ENCODE measurements at regions not wholly inside any gene's neighbourhood (a gene's known extent, or its start where the extent isn't known, plus 50 kb on each side); places are given as distances from the start of the nearest gene placed in this dataset.

DNA sequence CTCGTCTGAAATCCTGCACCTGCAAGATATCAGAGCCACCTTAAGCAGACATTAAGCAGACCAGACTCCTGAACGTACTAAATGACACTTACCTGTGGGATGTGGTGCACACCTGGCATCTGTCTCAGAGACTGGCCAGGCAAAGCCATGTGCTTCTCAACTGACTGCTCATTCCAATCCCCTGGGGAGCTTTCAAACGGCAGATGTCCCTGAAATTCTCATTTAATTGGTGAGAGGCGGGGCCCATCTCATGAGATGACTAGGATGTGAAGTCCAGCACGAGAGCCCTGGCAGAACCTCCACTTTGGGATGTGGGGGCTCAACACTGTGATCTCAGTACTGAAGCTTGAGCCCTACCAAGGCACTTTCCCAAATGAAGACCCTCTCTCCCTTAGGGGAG, 84.9 kb upstream of the HMGXB4 start:
- no peak overlapping the region for H3K27ac ChIP-seq (ENCODE audit: low read depth, low read length)
- CTCF ChIA-PET (ENCODE audit: partially characterized antibody), result interaction anchor here (1.4 to 1.5 kb wide), 2 partner anchors 17 to 59 kb away, joined by 4 to 5 read pairs; no protein-coding TSS in a partner anchor
- DNase-seq (ENCODE audit: low read depth in 1 of 2, low spot score in 2 of 2) (no peak), FAIRE-seq (no peak)
- H3K23me2 ChIP-seq (ENCODE audit: low read depth, low read length), result no peaks in the 10 kb centered on the region; the same call in 1 of the 2 replicates
- no peak overlapping the region for H2AK5ac ChIP-seq (ENCODE audit: low read depth, low read length)
- H3K4ac ChIP-seq (replicated peaks; ENCODE audit: insufficient read length, low read depth, low read length), result no peak overlapping the region
- no peak overlapping the region for H3K23ac ChIP-seq (ENCODE audit: insufficient read length)
- no peaks in the 10 kb centered on the region for H3K79me1 ChIP-seq (ENCODE audit: low read depth, low read length)
- no peaks in the 10 kb centered on the region for H3K79me2 ChIP-seq (ENCODE audit: control insufficient read depth in 1 of 2, insufficient read depth in 2 of 2, low read length in 2 of 2)
- H3K4me1 ChIP-seq (replicated peaks in 1 of 4; ENCODE audit: control insufficient read depth in 3 of 4, insufficient read depth in 4 of 4, low read length in 3 of 4), result peaks cover 0 to 3% (median 2%) of the 10 kb centered on the region in 4 experiments; a peak in 2 of 7 replicates
- no peak overlapping the region for H4K8ac ChIP-seq (ENCODE audit: extremely low read depth, insufficient read depth, low read length)
- no peak overlapping the region for H3K9ac ChIP-seq (replicated peaks in 1 of 4; ENCODE audit: extremely low read depth in 1 of 4, low read depth in 3 of 4, low read length in 3 of 4)
- no peak overlapping the region for H2BK5ac ChIP-seq (ENCODE audit: low read depth, low read length)
- H2BK120ac ChIP-seq (replicated peaks; ENCODE audit: low read depth, low read length), result no peak overlapping the region
- POLR2A ChIA-PET (ENCODE audit: partially characterized antibody), result no interaction called here
- 79% methylated on average over 5 of the region's 5 CpGs; no CpG with 5 or more reads in 1 of the 2 experiments for WGBS, 2 experiments (ENCODE audit: extremely low coverage in 1 of 2, insufficient coverage in 1 of 2, insufficient read length in 1 of 2, insufficient replicate concordance in 2 of 2, low coverage in 1 of 2, low lambda C conversion rate in 2 of 2, missing lambda C conversion rate in 1 of 2)
- H3K27me3 ChIP-seq (replicated peaks in 1 of 4; ENCODE audit: control insufficient read depth in 3 of 4, extremely low read depth in 1 of 4, insufficient read depth in 3 of 4, low read length in 3 of 4), result no peaks in the 10 kb centered on the region
- no peaks in the 10 kb centered on the region for H3K9me3 ChIP-seq (ENCODE audit: insufficient read depth in 2 of 2, low read depth in 1 of 2, low read length in 1 of 2)
- no peak overlapping the region for H4K91ac ChIP-seq (replicated peaks; ENCODE audit: insufficient read length, low read length)
- H3K36me3 ChIP-seq (ENCODE audit: control insufficient read depth in 2 of 4, insufficient read depth in 4 of 4, low read length in 3 of 4), result no peaks in the 10 kb centered on the region
- no peak overlapping the region for H3K56ac ChIP-seq (replicated peaks; ENCODE audit: insufficient read length, low read depth, low read length)
- H2BK20ac ChIP-seq (ENCODE audit: low read length), result no peak overlapping the region
- no peak overlapping the region for H2AFZ ChIP-seq (ENCODE audit: low read length)
- no peak overlapping the region for H2BK12ac ChIP-seq (ENCODE audit: low read depth, low read length)
- no peaks in the 10 kb centered on the region for H4K20me1 ChIP-seq (replicated peaks in 1 of 2; ENCODE audit: control insufficient read depth in 1 of 2, insufficient read depth in 2 of 2, low read length in 2 of 2)
- H3K14ac ChIP-seq (ENCODE audit: insufficient read length), result no peak overlapping the region
- H3K4me2 ChIP-seq (ENCODE audit: insufficient read depth in 1 of 2, low read depth in 2 of 2, low read length in 2 of 2), result 0 out of 4 replicates have a peak overlapping the region, but pooled peaks of 1 of the 2 experiments have one; percentile 2
- H2BK15ac ChIP-seq (ENCODE audit: low read length), result no peak overlapping the region
- H3K4me3 ChIP-seq (ENCODE audit: extremely low read depth in 1 of 4, insufficient read depth in 2 of 4, low read depth in 3 of 4, low read length in 4 of 4), result no peak overlapping the region
- no peak overlapping the region for H3K18ac ChIP-seq (ENCODE audit: extremely low read depth, low read length)
- no peak overlapping the region for H4K5ac ChIP-seq (ENCODE audit: insufficient read length, low read depth, low read length)
- TF ChIP-seq SP4 (IDR thresholded peaks at IDR 0.05; ENCODE audit: low read length) (no peak), CTBP2 (IDR thresholded peaks at IDR 0.05; ENCODE audit: borderline replicate concordance, insufficient read depth, insufficient read length, low read length) (no peak), JUN (IDR thresholded peaks at IDR 0.05; ENCODE audit: low read depth, low read length) (no peak), KDM5A (IDR thresholded peaks at IDR 0.05; ENCODE audit: low read length) (no peak), GTF2F1 (IDR thresholded peaks at IDR 0.05; ENCODE audit: borderline replicate concordance, low read depth, low read length) (no peak)
- TF ChIP-seq, protein P1, sequence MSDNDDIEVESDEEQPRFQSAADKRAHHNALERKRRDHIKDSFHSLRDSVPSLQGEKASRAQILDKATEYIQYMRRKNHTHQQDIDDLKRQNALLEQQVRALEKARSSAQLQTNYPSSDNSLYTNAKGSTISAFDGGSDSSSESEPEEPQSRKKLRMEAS (IDR thresholded peaks at IDR 0.05), result no peak

Measured in H1 (cell line).